GF-D8 (cell line): ENCODE measurements at regions not wholly inside any gene's neighbourhood (a gene's known extent, or its start where the extent isn't known, plus 50 kb on each side); places are given as distances from the start of the nearest gene placed in this dataset.

Experiments
- DNase-seq: peaks from one replicate; lab custom pipeline; 2025; lab: John Stamatoyannopoulos, UW

- DNase-seq = no peak
Measured at GRCh38 chr16:85971902-85972638, 73.1 kb downstream of the IRF8 start.

GRCh38 chr16:85974428-85975375, 75.7 kb downstream of the IRF8 start:
- no peak for DNase-seq

DNA sequence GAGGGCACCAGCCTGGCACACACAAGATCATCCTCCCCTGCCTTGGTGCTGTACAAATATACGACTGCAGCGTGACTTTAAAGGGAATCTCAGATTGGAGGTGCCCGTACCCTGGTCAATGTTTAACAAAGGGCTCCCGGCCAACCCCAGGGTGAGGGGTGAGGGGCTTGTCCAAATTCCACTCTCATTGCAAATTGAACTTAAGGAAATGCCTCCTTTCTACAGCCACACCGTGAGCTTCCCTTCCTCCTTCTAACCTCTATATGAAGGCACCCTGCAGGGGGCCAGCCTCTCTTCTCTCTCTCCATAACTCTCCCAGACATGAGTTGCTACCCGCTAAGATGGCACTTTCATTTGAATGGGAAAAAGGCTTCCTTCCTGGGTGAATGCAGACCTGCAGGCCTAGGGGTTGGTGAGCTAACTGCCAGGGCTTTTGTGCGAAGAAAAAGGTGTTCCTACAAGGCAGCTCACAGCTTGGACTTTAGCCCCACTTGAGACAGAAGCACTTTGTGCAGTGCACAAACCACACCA, 76.6 kb downstream of the IRF8 start:
- DNase-seq = no peak

- DNase-seq = no peak
Measured at GRCh38 chr16:85978291-85978775, 79.4 kb downstream of the IRF8 start.

DNA sequence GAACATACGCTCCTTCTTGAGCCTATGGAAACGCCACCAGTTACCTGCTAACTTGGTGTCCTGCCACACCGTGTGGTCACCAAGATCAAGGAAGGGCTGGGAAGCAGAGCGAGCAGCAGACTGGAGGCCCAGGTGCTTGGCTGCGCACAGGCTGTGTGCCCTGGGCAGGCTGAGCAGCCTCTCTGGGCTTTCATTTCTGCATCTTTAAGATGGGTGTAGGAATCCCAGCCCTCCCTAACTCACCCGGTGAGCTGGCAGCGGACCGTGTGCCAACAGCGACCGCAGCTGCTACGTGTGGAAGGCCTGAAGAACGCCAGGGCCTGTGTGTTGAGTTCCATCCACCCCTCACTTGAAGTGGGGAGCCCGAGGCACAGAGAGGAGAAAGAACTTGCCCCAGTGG, 80.0 kb downstream of the IRF8 start:
- DNase-seq = no peak

GRCh38 chr16:85979605-85980004, 80.6 kb downstream of the IRF8 start:
- no peak for DNase-seq

GRCh38 chr16:85980686-85981085, 81.7 kb downstream of the IRF8 start:
- DNase-seq = no peak

- DNase-seq = no peak
Measured at GRCh38 chr16:85981826-85982562, 83.0 kb downstream of the IRF8 start.

- no peak for DNase-seq
Measured at GRCh38 chr16:85982563-85982939, 83.6 kb downstream of the IRF8 start.

- no peak for DNase-seq
Measured at GRCh38 chr16:85983064-85983463, 84.1 kb downstream of the IRF8 start.

DNA sequence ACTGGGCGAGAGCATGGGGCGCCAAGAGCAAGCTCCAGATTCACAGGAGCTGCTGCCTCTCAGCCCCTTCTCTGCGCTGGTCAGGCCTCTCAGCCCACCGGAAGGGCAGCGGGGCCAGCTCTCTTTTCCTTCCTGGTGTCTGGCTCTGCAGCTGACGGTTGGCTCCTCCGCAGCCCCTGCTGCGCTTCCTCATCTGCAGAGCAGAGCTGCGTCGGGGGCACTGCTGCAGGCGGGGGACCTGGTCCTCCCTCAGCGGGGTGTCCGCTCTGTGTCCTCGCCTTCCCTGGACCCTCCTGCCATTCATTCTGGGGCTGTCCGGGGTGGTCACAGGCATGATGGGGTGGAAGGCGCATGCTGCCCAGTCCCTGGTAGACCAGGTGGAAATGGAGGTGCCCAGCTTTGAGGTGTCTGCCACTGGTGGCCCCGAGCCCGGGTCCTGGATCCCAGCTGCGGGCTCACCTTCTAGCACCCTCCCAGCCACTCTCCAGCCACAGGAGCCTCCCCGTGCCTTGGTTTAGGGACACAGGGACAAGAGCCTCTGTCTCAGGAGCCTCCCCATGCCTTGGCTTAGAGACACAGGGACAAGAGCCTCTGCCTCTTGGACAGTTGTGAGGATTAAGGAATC, 84.8 kb downstream of the IRF8 start:
- no peak for DNase-seq

GRCh38 chr16:85984231-85984880, 85.4 kb downstream of the IRF8 start:
- no peak for DNase-seq

DNA sequence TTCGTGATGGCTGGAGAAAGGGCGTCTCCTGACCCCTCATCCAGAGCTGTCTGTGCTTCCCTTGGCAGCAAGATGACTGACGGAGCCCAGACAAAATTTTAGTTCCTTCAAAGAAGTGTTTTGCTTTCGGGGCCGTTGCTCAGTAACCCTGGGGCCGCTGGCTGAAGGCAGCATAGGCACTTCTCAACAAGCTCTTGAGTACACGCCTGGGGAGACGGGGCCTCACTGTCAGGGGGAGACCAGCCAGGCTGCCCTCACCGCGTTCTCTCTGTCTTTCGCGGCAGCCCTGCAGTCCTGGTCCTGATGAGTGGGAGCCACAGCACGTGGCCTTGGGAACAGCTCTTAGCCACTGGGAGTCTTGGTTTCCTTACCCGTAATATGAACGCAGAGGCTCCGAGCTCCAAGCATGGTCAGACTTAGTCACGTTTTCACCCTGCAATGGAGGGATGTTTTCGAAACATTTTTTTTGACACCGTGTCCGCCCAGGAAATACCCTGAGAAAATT, 86.0 kb downstream of the IRF8 start:
- no peak for DNase-seq

GRCh38 chr16:85986931-85987749, 88.2 kb downstream of the IRF8 start:
- no peak for DNase-seq

GRCh38 chr16:85987750-85988078, 88.8 kb downstream of the IRF8 start:
- no peak for DNase-seq

DNA sequence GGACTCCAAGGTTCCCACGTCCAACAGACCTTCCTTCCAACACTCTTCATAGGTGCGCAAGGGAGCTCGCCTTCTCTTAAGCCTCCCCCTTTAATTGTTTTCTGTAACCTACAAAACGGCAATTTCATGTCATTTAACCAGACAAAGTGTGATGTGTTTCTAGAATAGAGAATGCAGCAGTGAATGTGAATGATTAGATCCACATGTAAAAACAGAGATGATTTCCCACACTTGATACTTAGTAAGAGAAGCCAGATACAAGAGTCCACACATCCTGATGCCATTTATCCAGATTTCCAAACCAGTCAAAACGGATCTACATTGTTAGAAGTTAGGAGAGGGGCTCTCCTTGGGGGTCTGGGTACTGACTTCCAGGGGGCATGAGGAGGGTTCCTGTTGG, 89.3 kb downstream of the IRF8 start:
- no peak for DNase-seq

GRCh38 chr16:85988723-85989313, 89.9 kb downstream of the IRF8 start:
- DNase-seq = no peak

DNA sequence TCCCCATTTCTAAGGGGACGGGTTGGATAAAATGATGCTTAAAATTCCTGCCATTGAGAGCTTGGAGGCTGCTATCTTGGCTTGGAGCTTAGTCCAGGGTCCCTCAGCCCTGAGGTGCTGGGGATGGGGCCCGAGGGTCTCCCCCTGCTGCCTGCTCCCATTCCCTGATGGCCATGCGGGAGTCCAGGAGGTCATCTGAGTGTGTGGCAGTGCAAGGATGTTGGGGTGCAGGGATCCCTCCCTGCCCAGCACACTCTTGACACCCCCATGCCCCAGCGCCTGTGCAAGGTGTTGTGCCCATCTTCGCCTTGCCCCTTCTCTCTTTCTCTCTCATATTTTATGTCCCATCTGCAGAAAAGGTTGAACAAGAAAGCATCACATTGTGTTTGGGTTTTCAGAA, 90.4 kb downstream of the IRF8 start:
- no peak for DNase-seq

DNA sequence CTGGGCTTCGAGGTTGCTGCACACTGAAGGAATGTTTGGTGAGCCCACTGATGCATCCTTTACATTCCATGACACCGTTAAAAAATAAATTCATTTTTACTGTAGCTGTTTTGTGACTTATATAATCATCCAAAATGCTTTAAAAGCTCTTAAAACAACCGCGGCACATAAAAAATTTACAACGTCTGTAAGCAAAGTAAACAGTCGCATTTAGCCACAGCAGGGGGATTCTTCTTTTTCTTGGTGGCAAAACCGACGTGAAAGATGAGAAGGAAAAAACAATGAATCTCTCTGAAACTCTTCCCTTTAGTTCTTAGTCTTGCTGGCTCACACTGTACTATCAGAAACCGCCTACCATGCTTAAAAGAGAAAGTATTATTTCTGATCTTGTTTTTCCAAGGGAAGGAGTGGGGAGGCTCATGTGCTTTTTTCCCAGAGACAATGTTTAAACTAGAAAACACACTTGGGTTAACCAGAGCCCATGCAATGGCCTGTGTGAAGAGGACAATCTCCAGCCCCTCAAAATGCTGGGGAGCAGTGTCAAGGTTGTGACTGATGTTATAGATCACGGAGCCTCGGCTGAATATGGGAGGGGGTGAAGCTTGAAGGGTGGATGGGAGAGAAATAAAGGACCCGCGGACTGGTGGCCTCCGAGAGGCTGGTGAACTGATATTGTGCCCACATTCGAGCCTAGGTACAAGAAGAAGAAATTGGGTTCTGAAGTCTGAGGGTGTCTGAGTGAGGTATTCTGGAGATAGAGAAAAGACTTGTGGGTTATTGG, 91.1 kb downstream of the IRF8 start:
- no peak for DNase-seq
